H1 (cell line): ENCODE measurements at regions not wholly inside any gene's neighbourhood (a gene's known extent, or its start where the extent isn't known, plus 50 kb on each side); places are given as distances from the start of the nearest gene placed in this dataset.

ENCODE experiments used
- CTCF ChIA-PET: fragments of 300-600 bp; sonication (Branson Sonifier 250); formaldehyde crosslinking; loops from one replicate; lab custom pipeline; 2021; ENCODE audit not compliant: partially characterized antibody; lab: Charles Lee
- POLR2A ChIA-PET: fragments of 300-600 bp; sonication (Branson Sonifier 250); formaldehyde crosslinking; loops from one replicate; lab custom pipeline; 2021; ENCODE audit warnings: inconsistent platforms; ENCODE audit not compliant: partially characterized antibody; lab: Charles Lee
- DNase-seq, 2 experiments: peaks; one replicate each; pipeline versions ENCODE4 v3.0.0 to v3.0.0-alpha.2; 2010 to 2022; ENCODE audit warnings: low spot score in 2 of 2, low read depth in 1 of 2, mixed read lengths in 1 of 2
- FAIRE-seq: peaks from 2 replicates; lab custom pipeline; 2011; peaks lifted over from hg19 to GRCh38; lab: Jason Lieb, UNC
- H2AFZ ChIP-seq: 2 replicates; pipeline ENCODE4 v1.8.1; 2012; ENCODE audit warnings: low read length, inconsistent platforms
- H2AK5ac ChIP-seq: 2 replicates; pipeline ENCODE4 v1.6.1; 2013; ENCODE audit warnings: low read depth, low read length
- H2BK120ac ChIP-seq: replicated peaks from 2 replicates; pipeline ENCODE3; 2013; ENCODE audit warnings: low read depth, low read length, inconsistent platforms
- H2BK12ac ChIP-seq: 2 replicates; pipeline ENCODE4 v1.6.1; 2013; ENCODE audit warnings: low read depth, low read length
- H2BK15ac ChIP-seq: 2 replicates; pipeline ENCODE4 v1.6.1; 2013; ENCODE audit warnings: low read length
- H2BK20ac ChIP-seq: 2 replicates; pipeline ENCODE4 v1.6.1; 2013; ENCODE audit warnings: low read length
- H2BK5ac ChIP-seq: 2 replicates; pipeline ENCODE4 v1.6.1; 2013; ENCODE audit warnings: low read depth, low read length
- H3K14ac ChIP-seq: 2 replicates; pipeline ENCODE4 v1.6.1; 2013; ENCODE audit warnings: inconsistent platforms; ENCODE audit not compliant: insufficient read length
- H3K18ac ChIP-seq: 2 replicates; pipeline ENCODE4 v1.6.1; 2013; ENCODE audit warnings: low read length; ENCODE audit errors: extremely low read depth
- H3K23ac ChIP-seq: 2 replicates; pipeline ENCODE4 v1.6.1; 2013; ENCODE audit warnings: inconsistent platforms; ENCODE audit not compliant: insufficient read length
- H3K23me2 ChIP-seq: 2 replicates; pipeline ENCODE4 v1.6.1; 2013; ENCODE audit warnings: low read depth, low read length
- H3K27ac ChIP-seq: 2 replicates; pipeline ENCODE4 v1.6.1; 2011; ENCODE audit warnings: low read depth, low read length, inconsistent platforms
- H3K27me3 ChIP-seq, 4 experiments: replicated peaks in 1 of 4; 1 replicate in 1 of 4; 2 replicates in 3 of 4; pipeline versions ENCODE4 v1.6.1 to v1.8.1; 2011 to 2013; ENCODE audit warnings: low read length in 3 of 4, mild to moderate bottlenecking in 3 of 4, inconsistent platforms in 2 of 4, mixed read lengths in 2 of 4, moderate library complexity in 1 of 4; ENCODE audit not compliant: control insufficient read depth in 3 of 4, insufficient read depth in 3 of 4; ENCODE audit errors: extremely low read depth in 1 of 4
- H3K36me3 ChIP-seq, 4 experiments: 2 replicates each; pipeline versions ENCODE4 v1.6.1 to v1.8.1; 2011 to 2013; ENCODE audit warnings: mild to moderate bottlenecking in 4 of 4, low read length in 3 of 4, moderate library complexity in 2 of 4, control low read depth in 1 of 4, inconsistent platforms in 1 of 4; ENCODE audit not compliant: insufficient read depth in 4 of 4, control insufficient read depth in 2 of 4
- H3K4ac ChIP-seq: replicated peaks from 2 replicates; pipeline ENCODE3; 2013; ENCODE audit warnings: low read length, low read depth, mixed read lengths, inconsistent platforms; ENCODE audit not compliant: insufficient read length
- H3K4me1 ChIP-seq, 4 experiments: replicated peaks in 1 of 4; 1 replicate in 1 of 4; 2 replicates in 3 of 4; pipeline versions ENCODE4 v1.6.1 to v1.8.1; 2011 to 2013; ENCODE audit warnings: low read length in 3 of 4, inconsistent platforms in 2 of 4, mixed read lengths in 1 of 4; ENCODE audit not compliant: insufficient read depth in 4 of 4, control insufficient read depth in 3 of 4
- H3K4me2 ChIP-seq, 2 experiments: 2 replicates each; pipeline versions ENCODE4 v1.6.1 to v1.8.1; 2011 to 2013; ENCODE audit warnings: low read depth in 2 of 2, low read length in 2 of 2, control low read depth in 1 of 2, inconsistent platforms in 1 of 2, mild to moderate bottlenecking in 1 of 2; ENCODE audit not compliant: insufficient read depth in 1 of 2
- H3K4me3 ChIP-seq, 4 experiments: fragments of 200-600, 300-600 bp in 1 of 4; sonication (generic), shearing (Covaris generic), sonication (Bioruptor Twin) in 1 of 4; 2 replicates each; pipeline versions ENCODE4 v1.5.1 to v1.8.1; 2011 to 2016; ENCODE audit warnings: low read length in 4 of 4, low read depth in 3 of 4, control low read depth in 2 of 4, inconsistent platforms in 2 of 4, mild to moderate bottlenecking in 2 of 4, mixed read lengths in 1 of 4, moderate library complexity in 1 of 4; ENCODE audit not compliant: insufficient read depth in 2 of 4; ENCODE audit errors: extremely low read depth in 1 of 4
- H3K56ac ChIP-seq: replicated peaks from 2 replicates; pipeline ENCODE3; 2013; ENCODE audit warnings: low read depth, mild to moderate bottlenecking, mixed read lengths, low read length, inconsistent platforms; ENCODE audit not compliant: insufficient read length
- H3K79me1 ChIP-seq: 2 replicates; pipeline ENCODE4 v1.6.1; 2013; ENCODE audit warnings: low read depth, low read length, control low read depth
- H3K79me2 ChIP-seq, 2 experiments: 2 replicates each; pipeline versions ENCODE4 v1.6.1 to v1.8.1; 2012 to 2013; ENCODE audit warnings: low read length in 2 of 2, mild to moderate bottlenecking in 2 of 2, inconsistent platforms in 1 of 2; ENCODE audit not compliant: insufficient read depth in 2 of 2, control insufficient read depth in 1 of 2
- H3K9ac ChIP-seq, 4 experiments: replicated peaks in 1 of 4; 1 replicate in 1 of 4; 2 replicates in 3 of 4; pipeline versions ENCODE4 v1.6.1 to v1.8.1; 2011 to 2013; ENCODE audit warnings: low read depth in 3 of 4, low read length in 3 of 4, control low read depth in 2 of 4, mild to moderate bottlenecking in 2 of 4, moderate library complexity in 2 of 4, inconsistent platforms in 1 of 4; ENCODE audit errors: extremely low read depth in 1 of 4
- H3K9me3 ChIP-seq, 2 experiments: 2 replicates each; pipeline versions ENCODE4 v1.6.1 to v1.8.1; 2012 to 2013; ENCODE audit warnings: mild to moderate bottlenecking in 2 of 2, moderate library complexity in 2 of 2, control low read depth in 1 of 2, inconsistent platforms in 1 of 2, low read depth in 1 of 2, low read length in 1 of 2, mixed read lengths in 1 of 2; ENCODE audit not compliant: insufficient read depth in 2 of 2
- H4K20me1 ChIP-seq, 2 experiments: replicated peaks in 1 of 2; 2 replicates each; pipeline versions ENCODE3 to v1.8.1; 2011 to 2013; ENCODE audit warnings: inconsistent platforms in 2 of 2, low read length in 2 of 2, mild to moderate bottlenecking in 1 of 2; ENCODE audit not compliant: insufficient read depth in 2 of 2, control insufficient read depth in 1 of 2
- H4K5ac ChIP-seq: 2 replicates; pipeline ENCODE4 v1.6.1; 2013; ENCODE audit warnings: low read length, low read depth, mixed read lengths, inconsistent platforms; ENCODE audit not compliant: insufficient read length
- H4K8ac ChIP-seq: 2 replicates; pipeline ENCODE4 v1.8.0; 2013; ENCODE audit warnings: mild to moderate bottlenecking, moderate library complexity, low read length, inconsistent platforms; ENCODE audit not compliant: insufficient read depth; ENCODE audit errors: extremely low read depth
- H4K91ac ChIP-seq: replicated peaks from 2 replicates; pipeline ENCODE3; 2013; ENCODE audit warnings: low read length, mixed read lengths, inconsistent platforms; ENCODE audit not compliant: insufficient read length
- BCL11A ChIP-seq, 2 experiments: IDR thresholded peaks; one replicate each; pipeline ENCODE4 v1.6.1; 2011; ENCODE audit warnings: low read depth in 2 of 2, low read length in 2 of 2, mild to moderate bottlenecking in 2 of 2
- BRCA1 ChIP-seq: IDR thresholded peaks from 2 replicates; pipeline ENCODE4 v1.6.1; 2012; ENCODE audit warnings: low read depth, low read length, improper control_type of control experiment
- CEBPB ChIP-seq: IDR thresholded peaks from 2 replicates; pipeline ENCODE4 v1.6.1; 2012; ENCODE audit warnings: low read depth, low read length
- JUND ChIP-seq: IDR thresholded peaks from 2 replicates; pipeline ENCODE4 v1.6.1; 2011; ENCODE audit warnings: mild to moderate bottlenecking, improper control_type of control experiment, low read length
- RBBP5 ChIP-seq: IDR thresholded peaks from 2 replicates; pipeline ENCODE4 v1.7.1; 2012; ENCODE audit warnings: low read depth, mild to moderate bottlenecking, inconsistent platforms, low read length, moderate library complexity, borderline replicate concordance
- RNF2 ChIP-seq: fragments of 200-900, 300-1000 bp; sonication (generic); IDR thresholded peaks from 2 replicates; pipeline ENCODE4 v1.7.1; 2016; ENCODE audit warnings: borderline replicate concordance, low read depth, mild to moderate bottlenecking, antibody characterized with exemption, low read length; ENCODE audit not compliant: poor library complexity, severe bottlenecking; ENCODE audit errors: missing control alignments
- SIX5 ChIP-seq: IDR thresholded peaks from 2 replicates; pipeline ENCODE4 v1.6.1; 2011; ENCODE audit warnings: mild to moderate bottlenecking, low read depth, low read length
- SP1 ChIP-seq: IDR thresholded peaks from 2 replicates; pipeline ENCODE4 v1.6.1; 2011; ENCODE audit warnings: low read depth, low read length
- SUZ12 ChIP-seq: fragments of 200-600 bp; sonication (generic); IDR thresholded peaks from 2 replicates; pipeline ENCODE4 v1.6.1; 2012; ENCODE audit warnings: mild to moderate bottlenecking, inconsistent platforms, low read length, moderate library complexity, mixed read lengths
- TAF1 ChIP-seq: IDR thresholded peaks from 2 replicates; pipeline ENCODE4 v1.6.1; 2011; ENCODE audit warnings: mild to moderate bottlenecking, low read depth, low read length
- TAF7 ChIP-seq: optimal IDR thresholded peaks from 2 replicates; pipeline ENCODE3; 2011; ENCODE audit warnings: low read depth, mild to moderate bottlenecking, inconsistent platforms, low read length, moderate library complexity, borderline replicate concordance
- TCF12 ChIP-seq: IDR thresholded peaks from 2 replicates; pipeline ENCODE4 v1.6.1; 2011; ENCODE audit warnings: low read depth, mild to moderate bottlenecking, low read length
- TEAD4 ChIP-seq: IDR thresholded peaks from 2 replicates; pipeline ENCODE4 v1.6.1; 2012; ENCODE audit warnings: low read depth, low read length, inconsistent platforms, mixed read lengths
- WGBS, 2 experiments: shearing (Covaris generic) in 1 of 2; methylation state at CpG; one replicate each; pipeline versions ENCODE4 v1.1.6 to v1.1.7; 2013 to 2015; ENCODE audit warnings: low lambda C conversion rate in 2 of 2, mixed read lengths in 2 of 2, inconsistent platforms in 1 of 2, low coverage in 1 of 2, missing lambda C conversion rate in 1 of 2; ENCODE audit not compliant: insufficient replicate concordance in 2 of 2, insufficient coverage in 1 of 2, insufficient read length in 1 of 2; ENCODE audit errors: extremely low coverage in 1 of 2, missing lambda C conversion rate in 1 of 2; 5-methylcytosine and 5-hydroxymethylcytosine counted together
- TF ChIP-seq, protein P1 (sequence below): IDR thresholded peaks from 2 replicates; pipeline ENCODE4 v1.6.1; 2011; ENCODE audit warnings: low read length, improper control_type of control experiment

GRCh38 chr3:161987933-161988332 lies 491.3 kb downstream of the OTOL1 start:
- H3K36me3 ChIP-seq, result no peaks in the 10 kb centered on the region
- DNase-seq (no peak), FAIRE-seq (no peak)
- no peak overlapping the region for H3K18ac ChIP-seq
- no peak overlapping the region for H3K14ac ChIP-seq
- no peak overlapping the region for H3K4me3 ChIP-seq
- no peaks in the 10 kb centered on the region for H3K4me1 ChIP-seq
- no peaks in the 10 kb centered on the region for H3K79me1 ChIP-seq
- H2BK20ac ChIP-seq, result no peak overlapping the region
- H3K56ac ChIP-seq, result no peak overlapping the region
- no peak overlapping the region for H4K91ac ChIP-seq
- ChIA-PET CTCF (interaction anchor here (1.3 kb wide), 1 partner anchor 134 kb away, joined by 3 read pairs; no protein-coding TSS in a partner anchor), POLR2A (no interaction called here)
- H3K27ac ChIP-seq, result no peak overlapping the region
- no peak overlapping the region for H3K4ac ChIP-seq
- no peaks in the 10 kb centered on the region for H4K20me1 ChIP-seq
- H2BK120ac ChIP-seq, result no peak overlapping the region
- H2AK5ac ChIP-seq, result no peak overlapping the region
- H2BK5ac ChIP-seq, result no peak overlapping the region
- no peak overlapping the region for H3K4me2 ChIP-seq
- no peak overlapping the region for H3K9ac ChIP-seq
- H3K27me3 ChIP-seq, result peaks cover 0 to 1% (median 0%) of the 10 kb centered on the region in 4 experiments; a peak in 1 of 7 replicates
- H2BK12ac ChIP-seq, result no peak overlapping the region
- H3K9me3 ChIP-seq, result no peaks in the 10 kb centered on the region
- H3K79me2 ChIP-seq, result no peaks in the 10 kb centered on the region
- no peak overlapping the region for H4K5ac ChIP-seq
- no peak overlapping the region for H3K23ac ChIP-seq
- 100% methylated on average over 1 of the region's 1 CpG; no CpG with 5 or more reads in 1 of the 2 experiments for WGBS, 2 experiments
- H2AFZ ChIP-seq, result no peak overlapping the region
- no peak overlapping the region for H2BK15ac ChIP-seq
- H4K8ac ChIP-seq, result no peak overlapping the region
- no peaks in the 10 kb centered on the region for H3K23me2 ChIP-seq
- no peak for TF ChIP-seq TAF1
- TF ChIP-seq RBBP5, result no peak
- TF ChIP-seq TCF12, result no peak
- no peak for TF ChIP-seq SUZ12
- TF ChIP-seq CEBPB, result no peak
- TF ChIP-seq BCL11A (IDR thresholded peaks at IDR 0.05; ENCODE audit: low read depth in 2 of 2, low read length in 2 of 2), result no peak
- TF ChIP-seq SIX5, result no peak
- no peak for TF ChIP-seq SP1
- no peak for TF ChIP-seq TEAD4
- TF ChIP-seq BRCA1, result no peak
- TF ChIP-seq RNF2, result no peak
- TF ChIP-seq, protein P1, sequence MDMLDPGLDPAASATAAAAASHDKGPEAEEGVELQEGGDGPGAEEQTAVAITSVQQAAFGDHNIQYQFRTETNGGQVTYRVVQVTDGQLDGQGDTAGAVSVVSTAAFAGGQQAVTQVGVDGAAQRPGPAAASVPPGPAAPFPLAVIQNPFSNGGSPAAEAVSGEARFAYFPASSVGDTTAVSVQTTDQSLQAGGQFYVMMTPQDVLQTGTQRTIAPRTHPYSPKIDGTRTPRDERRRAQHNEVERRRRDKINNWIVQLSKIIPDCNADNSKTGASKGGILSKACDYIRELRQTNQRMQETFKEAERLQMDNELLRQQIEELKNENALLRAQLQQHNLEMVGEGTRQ, result no peak
- no peak for TF ChIP-seq JUND
- no peak for TF ChIP-seq TAF7
